Pulmonary artery endothelial cell (primary cell): ENCODE measurements at regions not wholly inside any gene's neighbourhood (a gene's known extent, or its start where the extent isn't known, plus 50 kb on each side); places are given as distances from the start of the nearest gene placed in this dataset.
"Not testable (repeated sequence)": the region's sequence is repeated elsewhere in the genome, so short reads cannot be mapped to it uniquely, and the experiment has no call there.

Experiments
- DNase-seq: peaks from one replicate; pipeline ENCODE4 v3.0.0-alpha.2; 2011; ENCODE audit warnings: low read depth, low spot score

GRCh38 chrX:42832764-42833549 lies 55.0 kb upstream of the PPP1R2C start:
- DNase-seq = no peak

- not testable (repeated sequence) for DNase-seq
Observed at GRCh38 chrX:42833550-42833940, 55.6 kb upstream of the PPP1R2C start.

DNA sequence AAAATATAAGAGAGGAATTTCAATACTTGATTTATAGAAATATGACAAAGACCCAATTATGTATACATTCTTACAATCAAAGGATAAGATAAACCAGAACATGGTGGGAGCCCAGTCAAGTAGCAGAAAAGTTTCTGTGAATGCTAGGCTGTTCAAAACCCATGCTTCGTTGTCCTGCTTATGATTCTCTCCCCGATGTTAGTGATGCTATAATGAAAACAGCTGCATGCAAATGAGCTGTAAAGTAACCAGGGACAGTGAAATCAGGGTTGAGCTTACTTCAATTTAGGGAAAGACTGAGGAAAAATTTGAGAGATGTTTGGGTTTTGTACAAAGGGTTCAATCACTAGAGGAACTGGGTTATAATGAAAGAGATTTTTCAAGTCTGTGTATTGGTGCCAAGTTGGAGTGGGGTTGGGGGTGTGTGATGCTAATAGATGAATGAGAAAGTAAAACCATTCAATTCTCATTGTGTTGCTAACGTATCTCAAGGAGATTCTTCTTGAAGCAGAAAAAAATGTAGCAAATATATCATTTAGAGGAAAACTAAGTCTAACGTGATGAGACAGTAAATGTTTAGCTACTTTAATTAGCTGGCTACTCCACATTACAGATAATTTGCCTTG lies 59.3 kb upstream of the PPP1R2C start:
- no peak for DNase-seq

DNA sequence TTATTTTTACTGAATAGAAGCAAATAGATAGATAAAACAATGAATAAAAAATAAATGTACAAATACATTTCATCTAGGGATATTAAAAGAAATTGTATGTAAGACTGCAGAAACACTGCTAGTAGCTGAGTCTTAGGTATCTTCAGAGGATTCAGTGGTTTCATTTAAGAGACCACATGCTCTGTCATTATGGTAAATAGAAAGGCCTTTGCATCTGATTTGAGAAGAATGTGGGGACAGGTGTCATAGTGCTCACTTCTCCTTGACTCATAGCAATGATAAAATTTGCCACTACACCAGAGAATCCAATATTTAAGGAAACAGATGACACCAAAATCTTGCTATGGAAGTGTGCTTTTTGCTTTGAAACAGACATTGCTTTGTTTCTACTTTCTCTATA lies 59.8 kb upstream of the PPP1R2C start:
- no peak for DNase-seq

DNA sequence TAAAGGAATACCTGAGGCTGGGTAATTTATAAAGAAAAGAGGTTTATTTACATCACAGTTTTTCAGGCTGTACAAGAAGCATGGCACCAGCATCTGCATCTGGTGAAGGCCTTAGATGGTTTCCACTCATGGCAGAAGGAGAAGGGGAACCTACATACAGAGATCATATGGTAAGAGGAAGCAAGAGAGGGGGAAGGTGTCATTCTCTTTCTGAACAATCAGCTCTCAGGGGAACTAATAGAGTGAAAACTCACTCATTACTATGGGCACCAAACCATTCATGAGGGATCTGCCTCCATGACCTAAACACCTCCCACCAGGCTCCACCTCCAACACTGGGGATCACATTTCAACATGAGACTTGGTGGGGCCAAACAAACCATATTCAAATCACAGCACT lies 61.7 kb upstream of the PPP1R2C start:
- DNase-seq = no peak

DNA sequence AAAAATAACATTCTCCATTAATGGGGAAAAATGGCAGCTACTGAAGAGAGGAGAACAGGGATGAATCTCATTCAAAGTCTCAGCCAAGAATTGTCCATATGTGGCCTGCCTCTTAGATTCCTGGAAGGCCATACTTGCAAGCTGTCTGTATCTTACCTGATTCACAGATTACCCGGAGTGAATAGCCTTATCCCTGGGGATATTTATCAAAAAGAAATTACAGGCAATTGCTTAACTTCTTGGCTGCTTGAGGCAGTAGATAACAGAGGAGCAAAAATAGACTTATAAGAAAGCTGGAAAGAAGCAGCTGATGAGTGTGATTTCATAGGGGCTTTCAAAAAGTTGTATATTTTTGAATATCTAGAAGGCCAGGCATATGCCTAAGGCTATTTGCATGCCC lies 68.8 kb upstream of the PPP1R2C start:
- no peak for DNase-seq

GRCh38 chrX:42855259-42855658 lies 77.3 kb upstream of the PPP1R2C start:
- no peak for DNase-seq

DNA sequence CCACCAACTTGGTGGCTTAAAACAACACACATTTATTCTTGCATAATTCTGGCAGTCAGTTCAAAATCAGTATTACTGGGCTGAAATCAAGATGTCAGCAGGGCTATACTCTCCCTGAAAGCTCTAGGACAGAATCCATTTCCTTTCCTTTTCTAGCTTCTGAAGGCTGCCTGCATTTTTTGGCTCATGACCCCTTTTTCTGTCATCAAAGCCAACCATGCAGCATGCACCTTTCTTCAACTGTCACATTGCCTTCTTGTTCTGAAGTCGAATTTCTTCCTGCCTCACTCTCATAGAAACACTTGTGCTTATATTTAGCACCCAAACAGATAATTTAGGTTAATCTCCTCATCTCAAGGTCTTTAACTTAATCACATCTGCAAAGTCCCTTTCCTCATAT lies 79.8 kb upstream of the PPP1R2C start:
- DNase-seq = no peak

DNA sequence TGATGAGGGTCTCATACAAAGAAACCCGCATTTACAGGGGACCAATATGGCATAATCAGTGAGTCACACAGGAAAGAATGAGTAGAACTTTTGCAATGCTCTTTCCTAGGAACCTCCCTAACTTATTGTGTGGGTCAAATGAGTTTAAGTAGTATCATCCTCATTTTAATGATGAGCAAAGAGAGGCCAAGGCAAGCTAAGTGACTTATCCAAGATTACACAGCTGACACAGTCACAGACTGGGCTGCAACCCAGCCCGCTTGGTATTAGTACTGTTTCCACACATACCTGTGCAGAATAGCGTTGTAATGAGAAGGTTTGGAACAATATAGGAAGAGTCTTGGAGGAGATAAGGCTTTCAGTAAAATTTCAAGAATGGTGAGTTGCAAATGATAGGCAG lies 91.0 kb upstream of the PPP1R2C start:
- DNase-seq = no peak

DNA sequence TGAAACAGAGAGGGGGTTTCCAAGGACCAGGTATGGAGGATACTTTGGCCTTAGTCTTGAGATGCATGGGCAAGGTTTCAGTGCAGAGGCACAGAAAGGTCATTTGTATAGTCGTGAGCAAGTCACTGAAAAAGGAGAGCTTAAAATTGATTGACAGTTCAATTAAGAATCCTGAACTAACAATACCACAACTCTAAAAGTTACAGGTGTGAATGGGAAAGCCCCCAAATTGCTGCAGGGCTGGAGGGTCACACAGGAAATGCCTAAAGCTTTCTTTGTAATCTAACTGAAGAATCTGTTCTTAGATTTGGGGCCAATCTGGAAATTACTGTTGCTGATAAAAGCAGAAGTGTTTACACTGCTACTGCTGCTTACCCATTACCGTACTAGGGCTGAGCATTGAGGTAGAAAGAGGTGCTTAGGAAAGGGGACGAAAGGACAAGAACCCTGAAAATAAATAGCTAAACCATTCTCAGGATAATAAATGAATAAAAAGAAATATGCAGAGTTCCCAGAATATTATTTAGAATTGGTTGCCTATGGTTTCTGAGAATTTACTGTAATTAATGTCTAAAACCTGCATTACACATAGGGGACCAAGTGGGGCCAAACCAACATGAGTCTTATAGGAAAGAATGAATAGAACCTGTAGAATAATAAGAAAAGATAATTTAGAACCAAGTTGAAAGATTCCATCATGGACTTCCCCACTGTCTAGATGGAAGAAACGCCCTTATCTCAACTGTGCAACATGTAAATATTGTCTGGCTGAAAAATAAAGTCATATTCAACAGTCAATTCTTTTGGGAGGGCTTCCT lies 91.9 kb upstream of the PPP1R2C start:
- DNase-seq = no peak

DNA sequence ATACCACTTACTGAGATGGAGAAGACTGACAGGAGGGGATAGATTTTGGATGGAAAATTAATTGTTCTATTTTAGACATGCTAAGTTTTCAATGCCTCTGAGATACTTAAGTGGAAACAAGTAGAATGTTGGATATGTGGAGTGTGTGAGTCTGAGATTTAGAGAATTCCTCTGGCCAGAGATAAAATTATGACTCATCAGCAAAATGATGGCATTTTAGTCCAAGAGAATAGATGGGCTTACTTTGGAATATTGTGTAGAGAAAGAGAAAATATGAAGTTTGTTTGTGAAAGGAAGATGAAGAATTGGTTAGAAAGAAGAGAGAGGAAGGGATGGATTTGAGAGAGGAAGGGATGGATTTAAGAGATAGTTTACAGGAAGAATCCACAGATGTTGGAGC lies 108.6 kb upstream of the PPP1R2C start:
- no peak for DNase-seq

DNA sequence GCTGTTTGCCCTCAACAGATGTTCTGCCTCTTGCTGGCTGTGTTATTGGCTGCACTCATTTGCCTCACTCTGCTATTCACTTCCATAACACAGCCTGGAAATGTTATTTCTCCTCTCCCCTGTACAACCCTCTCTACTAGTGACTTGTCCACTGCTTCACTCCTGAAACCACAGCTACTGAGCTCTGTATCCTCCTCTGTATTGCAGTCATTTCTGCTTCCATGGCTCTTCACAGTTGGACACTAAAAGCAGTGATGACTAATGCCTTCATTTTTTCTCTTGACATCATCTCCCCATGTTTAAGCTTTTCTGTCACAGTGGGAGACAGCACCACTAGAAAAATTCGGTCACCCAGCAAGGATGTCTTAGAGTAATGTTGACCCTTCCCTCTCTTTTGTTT lies 123.0 kb upstream of the PPP1R2C start:
- no peak for DNase-seq

DNA sequence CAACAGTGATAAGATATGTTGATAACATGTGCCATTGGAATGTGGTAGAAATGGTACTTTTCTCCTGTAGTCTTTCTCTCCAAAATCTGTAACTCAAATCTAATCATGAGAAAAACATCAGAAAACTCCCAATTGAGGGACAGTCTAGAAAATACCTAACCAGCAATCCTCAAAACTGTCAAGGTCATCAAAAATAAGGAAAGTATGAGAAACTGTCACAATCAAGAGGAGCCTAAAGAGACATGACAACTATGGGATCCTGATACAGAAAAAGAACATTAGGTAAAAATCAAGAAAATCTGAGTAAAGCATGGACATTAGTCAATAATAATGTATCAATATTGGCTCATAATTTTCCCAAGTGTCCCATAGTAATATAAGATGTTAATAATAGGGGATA lies 124.5 kb upstream of the PPP1R2C start:
- DNase-seq = no peak

DNA sequence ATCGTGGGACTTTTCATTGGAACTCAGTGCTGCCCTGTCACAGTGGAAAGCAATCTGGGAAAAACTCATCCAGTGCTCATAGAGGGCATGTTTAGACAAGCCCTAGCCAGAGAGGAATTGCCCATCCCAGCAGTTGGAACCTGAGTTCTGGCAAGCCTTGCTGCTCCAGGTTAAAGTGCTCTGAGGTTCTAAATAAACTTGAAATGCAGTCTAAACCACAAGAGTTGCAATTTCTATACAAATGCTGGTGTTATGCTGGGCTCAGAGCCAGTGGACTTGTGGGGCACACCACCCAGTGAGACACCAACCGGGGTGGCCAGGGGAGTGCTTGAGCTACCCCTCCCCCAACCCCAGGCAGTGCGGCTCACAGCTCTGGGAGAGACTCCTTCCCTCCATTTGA lies 142.8 kb upstream of the PPP1R2C start:
- DNase-seq = no peak

GRCh38 chrX:42930071-42930470 lies 152.1 kb upstream of the PPP1R2C start:
- no peak for DNase-seq

- no peak for DNase-seq
Observed at GRCh38 chrX:42930951-42931350, 153.0 kb upstream of the PPP1R2C start.

- no peak for DNase-seq
Observed at GRCh38 chrX:42933187-42933586, 155.2 kb upstream of the PPP1R2C start.

DNA sequence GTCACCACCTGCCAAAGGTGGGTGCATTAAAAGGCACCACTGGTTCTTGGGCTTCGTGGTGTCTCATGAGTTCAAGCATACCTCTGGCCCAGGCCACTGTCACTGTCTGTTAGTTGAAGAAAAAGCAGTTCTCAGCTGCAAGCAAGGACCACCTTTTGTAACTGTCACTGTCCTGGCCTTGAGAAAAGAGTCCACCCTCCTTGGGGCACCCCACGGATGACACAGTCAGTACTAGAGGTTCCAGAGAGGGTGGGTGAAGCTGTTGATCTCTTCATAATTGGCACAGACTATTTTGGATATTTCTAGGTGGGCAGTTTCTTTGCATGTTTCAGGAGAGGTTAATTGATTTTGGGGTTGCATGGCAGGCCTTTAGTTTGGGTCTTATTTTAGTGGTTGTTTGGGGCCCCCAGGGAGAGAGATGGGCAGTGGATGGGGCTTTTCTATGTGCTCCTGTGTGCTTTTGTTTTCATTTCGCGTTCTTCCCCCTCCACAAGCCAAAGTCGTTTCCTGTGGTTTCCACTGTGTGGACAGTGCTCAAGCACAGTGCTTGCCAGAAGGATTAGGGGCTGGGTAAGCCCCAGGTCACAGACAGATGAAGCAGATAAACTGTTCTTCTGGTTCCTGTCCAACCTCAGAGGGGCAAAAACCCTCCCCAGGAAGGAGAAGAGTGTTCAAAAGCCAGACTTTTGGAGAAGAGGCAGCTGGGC lies 156.2 kb upstream of the PPP1R2C start:
- no peak for DNase-seq

GRCh38 chrX:42941671-42942070 lies 163.7 kb upstream of the PPP1R2C start:
- DNase-seq = no peak

DNA sequence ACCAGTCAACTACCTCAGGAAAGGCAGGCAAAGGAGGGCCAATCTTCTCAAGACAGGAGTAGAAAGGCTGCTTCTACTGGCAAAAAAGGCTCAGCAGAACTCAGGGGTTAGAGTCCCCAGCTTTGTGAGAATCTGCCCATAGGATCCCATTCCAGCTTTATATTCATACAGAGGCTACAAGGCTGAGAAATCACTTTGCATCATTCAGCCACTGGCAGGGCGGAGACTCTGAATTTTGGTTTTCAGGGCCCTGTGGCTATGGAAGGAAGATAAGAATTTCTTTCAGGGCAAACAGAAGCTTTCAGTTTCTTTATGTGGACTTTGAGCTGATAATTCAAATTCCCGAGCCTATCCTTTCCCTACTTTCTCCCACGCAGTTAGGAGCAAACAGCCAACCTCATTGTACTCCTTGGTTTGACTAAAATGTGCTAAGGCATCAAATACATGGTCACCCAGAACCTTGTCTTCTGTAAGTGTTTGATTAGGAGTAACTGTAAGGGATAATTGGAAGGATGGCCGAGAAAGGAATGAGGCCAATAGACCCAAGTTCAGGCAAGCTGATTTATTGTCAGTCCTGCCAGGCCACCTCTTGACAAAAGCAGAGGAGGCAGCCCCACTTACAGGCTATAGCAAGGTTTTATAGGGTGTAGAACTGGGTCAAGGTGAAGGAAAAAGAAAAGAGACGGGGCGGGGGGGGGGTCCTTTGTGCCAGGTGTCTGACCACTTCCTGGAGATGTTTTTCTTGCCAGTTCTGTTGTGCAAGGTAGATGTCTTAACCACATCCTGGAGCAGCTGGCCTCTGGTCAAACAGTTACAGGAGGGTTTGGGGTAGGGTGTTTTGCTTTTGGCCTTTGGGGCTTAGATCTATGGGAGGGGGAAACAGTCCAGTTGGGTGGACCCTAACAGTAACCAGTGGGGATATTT lies 165.3 kb upstream of the PPP1R2C start:
- DNase-seq = no peak
